GM19463 (cell line): ENCODE measurements at regions not wholly inside any gene's neighbourhood (a gene's known extent, or its start where the extent isn't known, plus 50 kb on each side); places are given as distances from the start of the nearest gene placed in this dataset.
"Not testable (repeated sequence)": the region's sequence is repeated elsewhere in the genome, so short reads cannot be mapped to it uniquely, and the experiment has no call there.

ENCODE experiments used
- ATAC-seq: cut with Tn5 transposase; IDR thresholded peaks from one replicate; pipeline ENCODE4 v1.9.1; 2021; ENCODE audit warnings: mild to moderate bottlenecking, moderate library complexity; ENCODE audit not compliant: unreplicated experiment

GRCh38 chr1:204777591-204777990 is 92.1 kb upstream of the LRRN2 start:
- ATAC-seq, result no peak

GRCh38 chr1:204780630-204781029 is 90.0 kb upstream of the NFASC start:
- no peak for ATAC-seq

- no peak for ATAC-seq
These were observed 88.5 kb upstream of the NFASC start for GRCh38 chr1:204782118-204782700.

GRCh38 chr1:204785023-204785422 is 85.6 kb upstream of the NFASC start:
- not testable (repeated sequence) for ATAC-seq

- no peak for ATAC-seq
These were observed 82.2 kb upstream of the NFASC start for GRCh38 chr1:204788470-204788869.

GRCh38 chr1:204791453-204792353 is 79.0 kb upstream of the NFASC start:
- ATAC-seq, result no peak

- ATAC-seq, result no peak
These were observed 78.3 kb upstream of the NFASC start for GRCh38 chr1:204792354-204792692.

- no peak for ATAC-seq
These were observed 77.3 kb upstream of the NFASC start for GRCh38 chr1:204793259-204793914.

GRCh38 chr1:204796886-204797285 is 73.8 kb upstream of the NFASC start:
- not testable (repeated sequence) for ATAC-seq

- no peak for ATAC-seq
These were observed 73.3 kb upstream of the NFASC start for GRCh38 chr1:204797401-204797800.

GRCh38 chr1:204799630-204800029 is 71.0 kb upstream of the NFASC start:
- no peak for ATAC-seq

GRCh38 chr1:204801211-204801610 is 69.5 kb upstream of the NFASC start:
- ATAC-seq, result no peak

- no peak for ATAC-seq
These were observed 68.1 kb upstream of the NFASC start for GRCh38 chr1:204802401-204803175.

GRCh38 chr1:204803607-204804006 is 67.1 kb upstream of the NFASC start:
- no peak for ATAC-seq

GRCh38 chr1:204806943-204807687 is 63.5 kb upstream of the NFASC start:
- ATAC-seq, result peak; percentile 81

GRCh38 chr1:204809488-204809887 is 61.2 kb upstream of the NFASC start:
- no peak for ATAC-seq

GRCh38 chr1:204812842-204813241 is 57.8 kb upstream of the NFASC start:
- no peak for ATAC-seq

GRCh38 chr1:204813522-204813921 is 57.1 kb upstream of the NFASC start:
- ATAC-seq, result no peak

GRCh38 chr1:204814166-204814884 is 56.3 kb upstream of the NFASC start:
- ATAC-seq, result no peak

GRCh38 chr1:204817341-204817740 is 53.3 kb upstream of the NFASC start:
- ATAC-seq, result no peak
